Stomach (tissue), 4 donors: ENCODE measurements at regions not wholly inside any gene's neighbourhood (a gene's known extent, or its start where the extent isn't known, plus 50 kb on each side); places are given as distances from the start of the nearest gene placed in this dataset.

ENCODE experiments used
- POLR2A ChIP-seq, 4 donors: fragments of 450-650 bp; IDR thresholded peaks; one replicate each; pipeline ENCODE4 v1.6.1; 2016; ENCODE audit warnings: antibody characterized with exemption in 4 of 4, control low read depth in 2 of 4, mild to moderate bottlenecking in 1 of 4, moderate library complexity in 1 of 4
- POLR2AphosphoS5 ChIP-seq, 3 donors: sonication (generic); formaldehyde crosslinking; IDR thresholded peaks; one replicate each; pipeline ENCODE4 v1.6.1; 2016; ENCODE audit warnings: antibody characterized with exemption in 3 of 3
- TF ChIP-seq, protein P1 (sequence below), 7 experiments: fragments of 450-650 bp in 4 of 7; fragments of 200-600 bp in 3 of 7; sonication (generic) in 3 of 7; IDR thresholded peaks; one replicate each; pipeline ENCODE4 v1.5.1; 2016 to 2019; ENCODE audit warnings: antibody characterized with exemption in 7 of 7, control low read depth in 2 of 7, mild to moderate bottlenecking in 1 of 7

DNA sequence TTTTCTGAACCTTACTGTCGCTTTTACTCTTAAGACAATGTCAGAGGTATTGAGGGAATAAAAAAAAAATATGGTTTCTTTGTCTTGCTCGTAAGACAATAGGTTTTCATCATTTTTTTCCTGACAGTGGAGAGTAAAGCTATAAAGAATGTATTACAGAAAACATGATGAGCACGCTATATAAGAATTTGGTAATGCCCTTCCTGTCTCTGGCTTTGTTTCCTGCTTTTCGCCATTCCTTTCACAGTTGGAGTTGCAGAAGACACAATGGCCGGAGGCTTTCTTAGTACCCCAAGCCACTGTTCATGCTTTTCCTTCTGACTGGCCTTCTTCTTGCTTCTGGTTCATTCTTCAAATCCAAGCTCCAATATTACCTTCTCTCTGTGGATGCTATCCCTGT, 101.0 kb upstream of the DACH1 start:
- TF ChIP-seq, protein P1, sequence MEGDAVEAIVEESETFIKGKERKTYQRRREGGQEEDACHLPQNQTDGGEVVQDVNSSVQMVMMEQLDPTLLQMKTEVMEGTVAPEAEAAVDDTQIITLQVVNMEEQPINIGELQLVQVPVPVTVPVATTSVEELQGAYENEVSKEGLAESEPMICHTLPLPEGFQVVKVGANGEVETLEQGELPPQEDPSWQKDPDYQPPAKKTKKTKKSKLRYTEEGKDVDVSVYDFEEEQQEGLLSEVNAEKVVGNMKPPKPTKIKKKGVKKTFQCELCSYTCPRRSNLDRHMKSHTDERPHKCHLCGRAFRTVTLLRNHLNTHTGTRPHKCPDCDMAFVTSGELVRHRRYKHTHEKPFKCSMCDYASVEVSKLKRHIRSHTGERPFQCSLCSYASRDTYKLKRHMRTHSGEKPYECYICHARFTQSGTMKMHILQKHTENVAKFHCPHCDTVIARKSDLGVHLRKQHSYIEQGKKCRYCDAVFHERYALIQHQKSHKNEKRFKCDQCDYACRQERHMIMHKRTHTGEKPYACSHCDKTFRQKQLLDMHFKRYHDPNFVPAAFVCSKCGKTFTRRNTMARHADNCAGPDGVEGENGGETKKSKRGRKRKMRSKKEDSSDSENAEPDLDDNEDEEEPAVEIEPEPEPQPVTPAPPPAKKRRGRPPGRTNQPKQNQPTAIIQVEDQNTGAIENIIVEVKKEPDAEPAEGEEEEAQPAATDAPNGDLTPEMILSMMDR (IDR thresholded peaks at IDR 0.05), result no peak
- no peak for TF ChIP-seq POLR2A (IDR thresholded peaks at IDR 0.05)
- TF ChIP-seq POLR2AphosphoS5 (IDR thresholded peaks at IDR 0.05), result no peak
